HG02973 (cell line): ENCODE measurements at regions not wholly inside any gene's neighbourhood (a gene's known extent, or its start where the extent isn't known, plus 50 kb on each side); places are given as distances from the start of the nearest gene placed in this dataset.

ENCODE experiments used
- ATAC-seq: cut with Tn5 transposase; IDR thresholded peaks from one replicate; pipeline ENCODE4 v1.9.1; 2021; ENCODE audit warnings: moderate library complexity; ENCODE audit not compliant: unreplicated experiment

GRCh38 chr10:113357681-113358300 lies 195.1 kb upstream of the HABP2 start:
- no peak for ATAC-seq

- no peak for ATAC-seq
Measured at GRCh38 chr10:113359655-113360054, 193.2 kb upstream of the HABP2 start.

- ATAC-seq, result no peak
Measured at GRCh38 chr10:113360870-113361269, 192.0 kb upstream of the HABP2 start.

- ATAC-seq, result no peak
Measured at GRCh38 chr10:113362645-113363091, 190.2 kb upstream of the HABP2 start.

GRCh38 chr10:113364227-113364626 lies 188.6 kb upstream of the HABP2 start:
- ATAC-seq, result no peak

- ATAC-seq, result no peak
Measured at GRCh38 chr10:113368666-113369364, 184.0 kb upstream of the HABP2 start.

GRCh38 chr10:113369365-113369694 lies 183.5 kb upstream of the HABP2 start:
- no peak for ATAC-seq

GRCh38 chr10:113376428-113376827 lies 176.4 kb upstream of the HABP2 start:
- no peak for ATAC-seq

- no peak for ATAC-seq
Measured at GRCh38 chr10:113379091-113379490, 173.8 kb upstream of the HABP2 start.

- ATAC-seq, result no peak
Measured at GRCh38 chr10:113381416-113381815, 171.4 kb upstream of the HABP2 start.

- ATAC-seq, result peak; percentile 44
Measured at GRCh38 chr10:113381981-113382509, 170.8 kb upstream of the HABP2 start.

GRCh38 chr10:113382691-113383090 lies 170.2 kb upstream of the HABP2 start:
- no peak for ATAC-seq

- ATAC-seq, result no peak
Measured at GRCh38 chr10:113384181-113384580, 168.7 kb upstream of the HABP2 start.

GRCh38 chr10:113385021-113385999 lies 167.5 kb upstream of the HABP2 start:
- ATAC-seq, result peak; percentile 65

GRCh38 chr10:113386005-113386404 lies 166.8 kb upstream of the HABP2 start:
- ATAC-seq, result no peak

- no peak for ATAC-seq
Measured at GRCh38 chr10:113389969-113390368, 162.9 kb upstream of the HABP2 start.

- no peak for ATAC-seq
Measured at GRCh38 chr10:113390896-113391295, 162.0 kb upstream of the HABP2 start.

- ATAC-seq, result no peak
Measured at GRCh38 chr10:113397047-113397446, 155.8 kb upstream of the HABP2 start.

- no peak for ATAC-seq
Measured at GRCh38 chr10:113399065-113399464, 153.8 kb upstream of the HABP2 start.

GRCh38 chr10:113402602-113403001 lies 150.3 kb upstream of the HABP2 start:
- no peak for ATAC-seq

GRCh38 chr10:113407218-113407617 lies 145.6 kb upstream of the HABP2 start:
- no peak for ATAC-seq
